H9 (cell line): ENCODE measurements at regions not wholly inside any gene's neighbourhood (a gene's known extent, or its start where the extent isn't known, plus 50 kb on each side); places are given as distances from the start of the nearest gene placed in this dataset.

Source experiments
- DNase-seq: peaks from one replicate; pipeline ENCODE4 v3.0.0-alpha.2; 2017
- H2AFZ ChIP-seq: one replicate; pipeline ENCODE4 v1.6.1; 2013; ENCODE audit warnings: mild to moderate bottlenecking, low read length, control low read depth, moderate library complexity
- H2AK5ac ChIP-seq: 2 replicates; pipeline ENCODE4 v1.6.1; 2013; ENCODE audit warnings: low read length, control low read depth, mixed read lengths; ENCODE audit not compliant: insufficient read length
- H2BK120ac ChIP-seq: one replicate; pipeline ENCODE4 v1.6.1; 2013; ENCODE audit warnings: low read depth, mild to moderate bottlenecking, low read length, control low read depth, inconsistent platforms; ENCODE audit not compliant: poor library complexity, severe bottlenecking
- H2BK12ac ChIP-seq: 2 replicates; pipeline ENCODE4 v1.6.1; 2013; ENCODE audit warnings: low read length, control low read depth, mixed read lengths, low read depth; ENCODE audit not compliant: insufficient read length
- H2BK15ac ChIP-seq: 2 replicates; pipeline ENCODE4 v1.6.1; 2013; ENCODE audit warnings: low read depth, low read length, control low read depth
- H2BK20ac ChIP-seq: one replicate; pipeline ENCODE4 v1.6.1; 2013; ENCODE audit warnings: low read depth, mild to moderate bottlenecking, low read length, control low read depth, inconsistent platforms; ENCODE audit not compliant: poor library complexity, severe bottlenecking
- H2BK5ac ChIP-seq: 2 replicates; pipeline ENCODE4 v1.6.1; 2013; ENCODE audit warnings: low read length, control low read depth, mixed read lengths; ENCODE audit not compliant: insufficient read length
- H3K14ac ChIP-seq: 2 replicates; pipeline ENCODE4 v1.6.1; 2013; ENCODE audit warnings: low read length, control low read depth; ENCODE audit not compliant: insufficient read depth
- H3K18ac ChIP-seq: 2 replicates; pipeline ENCODE4 v1.6.1; 2013; ENCODE audit warnings: low read depth, mild to moderate bottlenecking, mixed read lengths, low read length, control low read depth; ENCODE audit not compliant: insufficient read length
- H3K23ac ChIP-seq: 2 replicates; pipeline ENCODE4 v1.6.1; 2013; ENCODE audit warnings: low read length, control low read depth, mixed read lengths, low read depth; ENCODE audit not compliant: insufficient read length
- H3K23me2 ChIP-seq: 2 replicates; pipeline ENCODE4 v1.6.1; 2013; ENCODE audit warnings: low read depth, mild to moderate bottlenecking, mixed read lengths, low read length, control low read depth; ENCODE audit not compliant: insufficient read length, poor library complexity, severe bottlenecking
- H3K27ac ChIP-seq: 2 replicates; pipeline ENCODE4 v1.5.1; 2013; ENCODE audit warnings: low read length, control low read depth, mixed read lengths, low read depth; ENCODE audit not compliant: insufficient read length
- H3K27me3 ChIP-seq: 2 replicates; pipeline ENCODE4 v1.6.1; 2013; ENCODE audit warnings: low read length, control low read depth, inconsistent platforms; ENCODE audit not compliant: insufficient read depth
- H3K4ac ChIP-seq: 2 replicates; pipeline ENCODE4 v1.6.1; 2013; ENCODE audit warnings: low read depth, mild to moderate bottlenecking, control low read depth, inconsistent platforms, low read length, moderate library complexity
- H3K4me1 ChIP-seq: 2 replicates; pipeline ENCODE4 v1.6.1; 2013; ENCODE audit warnings: low read length, control low read depth, inconsistent platforms; ENCODE audit not compliant: insufficient read depth
- H3K4me2 ChIP-seq: 2 replicates; pipeline ENCODE4 v1.6.1; 2013; ENCODE audit warnings: low read length, control low read depth, mixed read lengths; ENCODE audit not compliant: insufficient read length, insufficient read depth
- H3K56ac ChIP-seq: 2 replicates; pipeline ENCODE4 v1.6.1; 2013; ENCODE audit warnings: low read depth, mild to moderate bottlenecking, mixed read lengths, low read length, control low read depth; ENCODE audit not compliant: insufficient read length
- H3K79me1 ChIP-seq: 2 replicates; pipeline ENCODE4 v1.6.1; 2013; ENCODE audit warnings: low read depth, mild to moderate bottlenecking, moderate library complexity, low read length, control low read depth, inconsistent platforms; ENCODE audit not compliant: insufficient read depth, poor library complexity, severe bottlenecking
- H3K79me2 ChIP-seq: 2 replicates; pipeline ENCODE4 v1.6.1; 2013; ENCODE audit warnings: low read length, control low read depth, inconsistent platforms; ENCODE audit not compliant: insufficient read depth
- H3K9ac ChIP-seq: 2 replicates; pipeline ENCODE4 v1.6.1; 2013; ENCODE audit warnings: low read length, control low read depth, mixed read lengths; ENCODE audit not compliant: insufficient read length; ENCODE audit errors: extremely low read depth
- H3K9me3 ChIP-seq: one replicate; pipeline ENCODE4 v1.6.1; 2013; ENCODE audit warnings: low read depth, low read length, inconsistent platforms; ENCODE audit not compliant: control insufficient read depth
- H3T11ph ChIP-seq: one replicate; pipeline ENCODE4 v1.6.1; 2013; ENCODE audit warnings: mild to moderate bottlenecking, low read length, control low read depth, inconsistent platforms
- H4K20me1 ChIP-seq: one replicate; pipeline ENCODE4 v1.6.1; 2013; ENCODE audit not compliant: control insufficient read depth, insufficient read length, insufficient read depth
- H4K5ac ChIP-seq: 2 replicates; pipeline ENCODE4 v1.6.1; 2013; ENCODE audit warnings: low read depth, mild to moderate bottlenecking, mixed read lengths, low read length, control low read depth; ENCODE audit not compliant: insufficient read length
- H4K8ac ChIP-seq: replicated peaks from 2 replicates; pipeline ENCODE4 v1.6.1; 2013; ENCODE audit warnings: low read length, control low read depth, mixed read lengths, low read depth; ENCODE audit not compliant: insufficient read length
- H4K91ac ChIP-seq: 2 replicates; pipeline ENCODE4 v1.6.1; 2013; ENCODE audit warnings: low read depth, mild to moderate bottlenecking, moderate library complexity, mixed read lengths, low read length, control low read depth; ENCODE audit not compliant: insufficient read length
- H3K27ac Mint-ChIP-seq, 3 experiments: 2 replicates in 2 of 3; 3 replicates in 1 of 3; pipeline ENCODE4 v1.8.0; 2020 to 2021; ENCODE audit warnings: mixed read lengths in 3 of 3, mild to moderate bottlenecking in 1 of 3, moderate library complexity in 1 of 3
- H3K27me3 Mint-ChIP-seq: 2 replicates; pipeline ENCODE4 v1.8.0; 2021; ENCODE audit warnings: low read depth, mild to moderate bottlenecking, moderate library complexity, mixed read lengths
- H3K36me3 Mint-ChIP-seq, 3 experiments: 2 replicates in 2 of 3; 3 replicates in 1 of 3; pipeline ENCODE4 v1.8.0; 2020 to 2021; ENCODE audit warnings: low read depth in 3 of 3, mixed read lengths in 3 of 3; ENCODE audit not compliant: insufficient read depth in 1 of 3
- H3K4me1 Mint-ChIP-seq, 2 experiments: 2 replicates each; pipeline ENCODE4 v1.8.0; 2020; ENCODE audit warnings: mixed read lengths in 2 of 2
- H3K4me3 Mint-ChIP-seq, 2 experiments: 2 replicates in 1 of 2; 3 replicates in 1 of 2; pipeline ENCODE4 v1.8.0; 2020 to 2021; ENCODE audit warnings: mild to moderate bottlenecking in 2 of 2, mixed read lengths in 2 of 2, moderate library complexity in 1 of 2
- H3K9me3 Mint-ChIP-seq, 2 experiments: 2 replicates in 1 of 2; 3 replicates in 1 of 2; pipeline ENCODE4 v1.8.0; 2020; ENCODE audit warnings: mild to moderate bottlenecking in 2 of 2, mixed read lengths in 2 of 2, moderate library complexity in 1 of 2
- WGBS: extraction: QIAGEN DNeasy Blood & Tissue Kit; methylation state at CpG from one replicate; pipeline ENCODE4 v1.1.7; 2013; ENCODE audit warnings: missing lambda C conversion rate, low lambda C conversion rate, mixed read lengths; ENCODE audit not compliant: insufficient read length; ENCODE audit errors: extremely low coverage; 5-methylcytosine and 5-hydroxymethylcytosine counted together
- TF ChIP-seq, protein P1 (sequence below): fragments of 200-600 bp; sonication (generic); conservative IDR thresholded peaks from 3 replicates; pipeline ENCODE4 v1.8.0; 2021; ENCODE audit warnings: antibody characterized with exemption, mild to moderate bottlenecking

GRCh38 chr3:69547461-69547880, 161.6 kb upstream of the FRMD4B start:
- H2BK120ac ChIP-seq = no peak overlapping the region
- H3K23ac ChIP-seq = no peak overlapping the region
- TF ChIP-seq, protein P1, sequence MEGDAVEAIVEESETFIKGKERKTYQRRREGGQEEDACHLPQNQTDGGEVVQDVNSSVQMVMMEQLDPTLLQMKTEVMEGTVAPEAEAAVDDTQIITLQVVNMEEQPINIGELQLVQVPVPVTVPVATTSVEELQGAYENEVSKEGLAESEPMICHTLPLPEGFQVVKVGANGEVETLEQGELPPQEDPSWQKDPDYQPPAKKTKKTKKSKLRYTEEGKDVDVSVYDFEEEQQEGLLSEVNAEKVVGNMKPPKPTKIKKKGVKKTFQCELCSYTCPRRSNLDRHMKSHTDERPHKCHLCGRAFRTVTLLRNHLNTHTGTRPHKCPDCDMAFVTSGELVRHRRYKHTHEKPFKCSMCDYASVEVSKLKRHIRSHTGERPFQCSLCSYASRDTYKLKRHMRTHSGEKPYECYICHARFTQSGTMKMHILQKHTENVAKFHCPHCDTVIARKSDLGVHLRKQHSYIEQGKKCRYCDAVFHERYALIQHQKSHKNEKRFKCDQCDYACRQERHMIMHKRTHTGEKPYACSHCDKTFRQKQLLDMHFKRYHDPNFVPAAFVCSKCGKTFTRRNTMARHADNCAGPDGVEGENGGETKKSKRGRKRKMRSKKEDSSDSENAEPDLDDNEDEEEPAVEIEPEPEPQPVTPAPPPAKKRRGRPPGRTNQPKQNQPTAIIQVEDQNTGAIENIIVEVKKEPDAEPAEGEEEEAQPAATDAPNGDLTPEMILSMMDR = no peak
- Mint-ChIP-seq H3K27ac (no peak overlapping the region), H3K36me3 (no peaks in the 10 kb centered on the region), H3K4me3 (no peak overlapping the region), H3K9me3 (no peaks in the 10 kb centered on the region; a peak in 1 of 5 replicates), H3K27me3 (peaks cover 21% of the 10 kb centered on the region), H3K4me1 (peaks cover 5% of the 10 kb centered on the region in 2 experiments)
- no peak overlapping the region for H2BK15ac ChIP-seq
- H3K9me3 ChIP-seq = no peaks in the 10 kb centered on the region
- no peak overlapping the region for H3K56ac ChIP-seq
- H3K9ac ChIP-seq = no peak overlapping the region
- H2BK5ac ChIP-seq = no peak overlapping the region
- H3K79me2 ChIP-seq = no peaks in the 10 kb centered on the region
- H4K91ac ChIP-seq = no peak overlapping the region
- H3K14ac ChIP-seq = no peak overlapping the region
- no peak overlapping the region for H3T11ph ChIP-seq
- H2BK20ac ChIP-seq = no peak overlapping the region
- no peaks in the 10 kb centered on the region for H3K23me2 ChIP-seq
- no peaks in the 10 kb centered on the region for H3K27me3 ChIP-seq
- no peaks in the 10 kb centered on the region for H3K4me1 ChIP-seq
- no peak overlapping the region for H3K18ac ChIP-seq
- H3K4ac ChIP-seq = no peak overlapping the region
- WGBS = no CpG with 5 or more reads among the region's 6 CpGs
- H3K4me2 ChIP-seq = no peak overlapping the region
- H2BK12ac ChIP-seq = no peak overlapping the region
- H4K20me1 ChIP-seq = no peaks in the 10 kb centered on the region
- H4K8ac ChIP-seq = no peak overlapping the region
- H4K5ac ChIP-seq = no peak overlapping the region
- H2AK5ac ChIP-seq = no peak overlapping the region
- no peak overlapping the region for H3K27ac ChIP-seq
- no peak overlapping the region for H2AFZ ChIP-seq
- no peak for DNase-seq
- no peaks in the 10 kb centered on the region for H3K79me1 ChIP-seq
